Lower lobe of right lung (tissue), 2 donors: ENCODE measurements at regions not wholly inside any gene's neighbourhood (a gene's known extent, or its start where the extent isn't known, plus 50 kb on each side); places are given as distances from the start of the nearest gene placed in this dataset.
"Not testable (repeated sequence)": the region's sequence is repeated elsewhere in the genome, so short reads cannot be mapped to it uniquely, and the experiment has no call there.

Experiments
- ATAC-seq, 2 donors: fragments of 200-7000 bp; cut with Tn5 transposase; one replicate each; pipeline ENCODE4 v1.9.1; 2020 to 2022; ENCODE audit warnings: mild to moderate bottlenecking in 2 of 2, moderate library complexity in 2 of 2
- DNase-seq: peaks from one replicate; pipeline ENCODE4 v3.0.0-alpha.2; 2020
- H3K27ac ChIP-seq: fragments of 200-600 bp; one replicate; pipeline ENCODE4 v1.8.0; 2022
- H3K27me3 ChIP-seq: fragments of 200-600 bp; one replicate; pipeline ENCODE4 v1.8.0; 2022; ENCODE audit warnings: low read depth
- H3K36me3 ChIP-seq: fragments of 200-600 bp; one replicate; pipeline ENCODE4 v1.8.0; 2022; ENCODE audit warnings: mild to moderate bottlenecking
- H3K4me1 ChIP-seq: fragments of 200-600 bp; one replicate; pipeline ENCODE4 v1.8.0; 2022
- H3K4me3 ChIP-seq: fragments of 200-600 bp; one replicate; pipeline ENCODE4 v1.8.0; 2022; ENCODE audit warnings: mild to moderate bottlenecking
- H3K9me3 ChIP-seq: fragments of 200-600 bp; one replicate; pipeline ENCODE4 v1.8.0; 2022
- CTCF ChIP-seq: fragments of 200-600 bp; IDR thresholded peaks from one replicate; pipeline ENCODE4 v1.8.0; 2022; ENCODE audit warnings: antibody characterized with exemption, mild to moderate bottlenecking
- intact Hi-C: fragments of 100-400 bp; cut with DNase I; formaldehyde crosslinking; loops from one replicate; pipeline ENCODE4 v1.11.0; 2022
- donor health status: DM: no; HTN: yes; CAD: no; lungs with severe emphysema.

- DNase-seq (no peak), ATAC-seq (no peak)
- Histone ChIP-seq H3K27me3 (peaks cover 4% of the 10 kb centered on the region), H3K36me3 (no peaks in the 10 kb centered on the region), H3K27ac (no peak overlapping the region), H3K4me1 (peaks cover 23% of the 10 kb centered on the region), H3K4me3 (no peak overlapping the region), H3K9me3 (no peaks in the 10 kb centered on the region)
- intact Hi-C loops, result no loop called here
- TF ChIP-seq CTCF, result no peak
These were observed 52.2 kb upstream of the GATA2 start for GRCh38 chr3:128545120-128545752.

DNA sequence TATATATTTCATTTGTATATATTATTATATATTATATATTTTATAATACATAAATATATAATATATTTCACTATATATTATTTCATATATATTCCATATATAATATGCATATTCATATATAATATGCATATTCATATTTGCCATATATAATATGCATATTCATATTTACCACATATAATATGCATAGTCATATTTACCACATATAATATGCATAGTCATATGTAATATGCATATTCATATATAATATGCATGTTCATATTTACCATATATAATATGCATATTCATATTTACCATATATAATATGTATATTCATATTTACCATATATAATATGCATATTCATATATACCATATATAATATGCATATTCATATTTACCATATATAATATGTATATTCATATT, 51.2 kb upstream of the GATA2 start:
- DNase-seq (no peak), ATAC-seq (no peak)
- H3K4me3 ChIP-seq, result no peak overlapping the region
- TF ChIP-seq CTCF, result no peak
- intact Hi-C loops, result no loop called here
- H3K27ac ChIP-seq, result no peak overlapping the region
- no peaks in the 10 kb centered on the region for H3K9me3 ChIP-seq
- H3K36me3 ChIP-seq, result no peaks in the 10 kb centered on the region
- peaks cover 12% of the 10 kb centered on the region for H3K4me1 ChIP-seq
- peaks cover 4% of the 10 kb centered on the region for H3K27me3 ChIP-seq

DNA sequence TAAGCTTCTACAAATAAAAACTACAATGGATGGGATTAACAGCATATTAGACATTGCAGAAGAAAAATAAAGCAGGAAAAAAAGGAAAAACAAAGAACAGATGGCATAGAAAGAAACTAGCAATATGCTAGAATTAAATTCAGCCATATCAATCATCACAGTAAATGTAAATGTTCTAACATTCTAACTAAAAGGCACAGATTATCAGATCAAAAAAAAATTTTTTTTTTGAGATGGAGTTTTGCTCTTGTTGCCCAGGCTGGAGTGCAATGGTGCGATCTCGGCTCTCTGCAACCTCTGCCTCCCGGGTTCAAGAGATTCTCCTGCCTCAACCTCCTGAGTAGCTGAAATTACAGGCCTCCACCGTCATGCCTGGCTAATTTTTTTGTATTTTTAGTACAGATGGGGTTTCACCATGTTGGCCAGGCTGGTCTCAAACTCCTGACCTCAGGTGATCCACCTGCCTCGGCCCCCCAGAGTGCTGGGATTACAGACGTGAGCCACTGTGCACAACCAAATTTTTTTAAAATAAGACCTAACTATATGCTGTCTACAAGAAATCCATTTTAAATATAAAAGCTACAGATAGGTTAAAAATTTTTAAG, 50.7 kb upstream of the GATA2 start:
- intact Hi-C loops, H3K9me3 ChIP-seq, H3K36me3 ChIP-seq, H3K4me3 ChIP-seq, H3K4me1 ChIP-seq, H3K27ac ChIP-seq, DNase-seq, ATAC-seq, H3K27me3 ChIP-seq: not testable (repeated sequence)
